CD4-positive, alpha-beta T cell treated with Interleukin-4 for 4 hours (primary cell): ENCODE measurements at regions not wholly inside any gene's neighbourhood (a gene's known extent, or its start where the extent isn't known, plus 50 kb on each side); places are given as distances from the start of the nearest gene placed in this dataset.

ENCODE experiments used
- DNase-seq: peaks from one replicate; pipeline ENCODE4 v3.0.0-alpha.2; 2020

- DNase-seq = no peak
These were observed 922.3 kb downstream of the BRD1 start for GRCh38 chr22:48905206-48905975.

- no peak for DNase-seq
These were observed 924.6 kb downstream of the BRD1 start for GRCh38 chr22:48902983-48903650.

- DNase-seq = no peak
These were observed 925.4 kb downstream of the BRD1 start for GRCh38 chr22:48902001-48902869.

- no peak for DNase-seq
These were observed 926.3 kb downstream of the BRD1 start for GRCh38 chr22:48901324-48901723.

- no peak for DNase-seq
These were observed 927.0 kb downstream of the BRD1 start for GRCh38 chr22:48900626-48901025.

GRCh38 chr22:48900327-48900597 lies 927.4 kb downstream of the BRD1 start:
- DNase-seq = no peak

- DNase-seq = no peak
These were observed 927.9 kb downstream of the BRD1 start for GRCh38 chr22:48899523-48900326.

- no peak for DNase-seq
These were observed 929.0 kb downstream of the BRD1 start for GRCh38 chr22:48898524-48899250.

GRCh38 chr22:48897645-48898370 lies 929.9 kb downstream of the BRD1 start:
- no peak for DNase-seq

- DNase-seq = no peak
These were observed 930.7 kb downstream of the BRD1 start for GRCh38 chr22:48896766-48897644.

GRCh38 chr22:48895831-48896765 lies 931.6 kb downstream of the BRD1 start:
- no peak for DNase-seq

- DNase-seq = no peak
These were observed 932.3 kb downstream of the BRD1 start for GRCh38 chr22:48895336-48895735.

- no peak for DNase-seq
These were observed 932.8 kb downstream of the BRD1 start for GRCh38 chr22:48894804-48895250.

- DNase-seq = no peak
These were observed 933.5 kb downstream of the BRD1 start for GRCh38 chr22:48894064-48894671.

GRCh38 chr22:48893288-48894063 lies 934.2 kb downstream of the BRD1 start:
- no peak for DNase-seq

- DNase-seq = no peak
These were observed 934.9 kb downstream of the BRD1 start for GRCh38 chr22:48892578-48893287.
